Kidney capillary endothelial cell (primary cell): ENCODE measurements at regions not wholly inside any gene's neighbourhood (a gene's known extent, or its start where the extent isn't known, plus 50 kb on each side); places are given as distances from the start of the nearest gene placed in this dataset.
"Not testable (repeated sequence)": the region's sequence is repeated elsewhere in the genome, so short reads cannot be mapped to it uniquely, and the experiment has no call there.

ENCODE experiments used
- DNase-seq: peaks from one replicate; pipeline ENCODE4 v3.0.0-alpha.2; 2018; ENCODE audit warnings: low spot score

DNA sequence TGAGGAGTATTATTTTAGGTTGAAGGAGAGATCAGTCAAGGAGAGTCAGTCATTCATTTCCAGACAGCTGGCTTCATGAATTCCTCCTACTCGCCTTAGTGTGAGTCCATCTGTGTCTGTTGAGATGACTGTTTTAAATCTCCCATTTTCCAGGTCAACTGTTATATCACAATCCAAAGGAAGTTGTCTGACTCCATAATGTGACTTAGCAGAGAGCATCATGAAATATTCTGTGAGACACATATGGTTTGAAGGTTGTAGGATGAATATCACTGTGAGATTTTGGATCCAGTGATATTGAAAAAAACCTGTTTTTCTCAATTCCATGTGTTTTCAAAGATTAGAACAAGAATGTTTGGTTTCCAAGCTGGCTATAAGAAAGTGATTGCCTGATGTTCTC lies 530.2 kb upstream of the MAN1A1 start:
- DNase-seq, result no peak

DNA sequence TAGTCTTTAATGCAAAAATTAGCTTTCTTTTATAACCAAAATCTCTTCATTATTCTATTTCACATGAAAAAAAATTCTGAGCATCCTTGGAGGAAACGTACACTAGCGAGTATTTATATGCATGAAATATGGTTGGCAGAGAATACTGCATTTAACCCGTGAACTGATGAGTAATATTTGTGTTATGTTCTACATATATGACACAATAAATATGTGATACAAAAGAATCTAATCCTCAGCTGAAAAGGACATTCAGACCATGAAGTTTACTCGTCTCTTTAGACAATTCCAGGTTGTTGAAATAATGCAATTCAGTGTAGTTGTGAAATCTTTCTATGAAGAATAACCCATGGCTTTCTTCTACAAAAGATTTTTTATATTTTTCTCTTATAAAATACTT lies 524.8 kb upstream of the MAN1A1 start:
- no peak for DNase-seq

DNA sequence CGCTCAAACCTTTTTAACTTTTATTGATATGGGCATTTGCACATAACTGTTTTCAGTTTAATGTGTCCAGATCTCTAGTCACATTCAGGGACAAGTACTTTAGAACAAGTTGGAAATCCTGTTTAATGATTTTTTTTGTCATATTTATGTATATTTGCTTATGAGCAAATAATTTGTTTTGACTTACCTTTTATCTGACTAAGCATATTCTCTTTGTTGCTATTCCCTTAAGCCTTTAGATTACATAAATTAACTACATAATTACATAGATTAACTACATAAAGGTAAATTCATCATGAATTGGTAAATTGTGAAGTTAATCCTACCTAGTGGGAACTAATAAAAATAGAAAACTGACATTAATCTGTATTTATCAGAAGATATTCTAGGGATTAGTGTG lies 523.5 kb upstream of the MAN1A1 start:
- DNase-seq, result no peak

DNA sequence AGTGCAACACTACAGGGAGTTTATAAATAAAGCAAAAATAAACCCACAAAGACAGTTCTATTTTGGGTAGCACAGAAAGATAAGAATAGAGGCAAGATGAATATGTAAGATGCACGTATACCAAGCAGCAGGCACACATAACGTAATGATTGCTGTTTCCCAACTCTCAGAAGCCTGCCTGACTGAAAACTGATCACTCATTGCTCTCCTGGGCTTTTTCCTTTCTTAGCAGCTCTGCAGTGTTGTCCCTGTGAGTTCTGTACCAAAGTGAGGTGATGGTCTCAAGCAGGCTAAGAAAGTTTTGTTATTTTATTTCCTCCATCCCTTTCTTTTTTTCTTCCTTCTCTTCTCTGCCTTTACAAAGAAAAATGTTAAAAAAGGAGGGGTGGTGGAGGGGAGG lies 522.0 kb upstream of the MAN1A1 start:
- no peak for DNase-seq

DNA sequence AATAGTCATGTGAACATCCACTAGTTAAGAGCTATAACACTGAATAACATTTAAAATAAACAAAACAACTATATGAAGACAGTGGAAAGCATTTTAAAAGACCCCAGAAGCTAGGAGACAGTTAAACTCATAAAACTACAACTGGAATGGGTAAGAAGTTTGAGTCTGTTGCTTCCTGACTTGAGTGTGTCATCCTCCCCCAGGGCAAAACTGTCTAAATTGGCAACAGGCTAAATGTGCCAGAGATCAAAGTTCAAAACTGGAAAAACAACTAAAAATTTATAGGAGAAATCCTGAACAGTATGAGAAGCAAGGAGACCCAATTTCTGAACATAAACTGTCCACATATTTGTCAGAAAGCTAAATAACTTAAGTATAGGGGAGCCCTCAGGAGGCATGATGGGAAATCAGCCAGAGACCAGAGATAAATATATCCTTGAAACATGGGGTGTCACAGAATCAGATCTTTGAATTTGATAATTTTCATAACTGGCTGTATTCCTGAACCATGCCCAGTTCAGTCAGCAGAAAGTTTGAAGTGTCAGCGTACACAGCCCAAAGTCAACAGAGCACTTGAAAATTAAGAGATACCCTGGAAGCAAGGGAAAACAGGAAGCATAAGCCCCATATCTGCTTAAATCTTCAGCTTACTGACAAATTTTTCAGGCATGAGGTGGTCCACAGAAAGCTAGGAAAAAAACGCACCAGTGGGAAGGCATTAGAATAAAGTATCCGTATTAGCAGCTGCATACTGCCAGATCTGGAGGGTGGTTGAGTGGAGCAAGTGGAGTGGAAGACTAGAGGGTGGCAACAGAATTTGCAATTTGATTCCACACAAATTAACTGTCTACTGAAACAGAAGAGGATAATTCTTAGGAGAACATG lies 516.1 kb upstream of the MAN1A1 start:
- no peak for DNase-seq

DNA sequence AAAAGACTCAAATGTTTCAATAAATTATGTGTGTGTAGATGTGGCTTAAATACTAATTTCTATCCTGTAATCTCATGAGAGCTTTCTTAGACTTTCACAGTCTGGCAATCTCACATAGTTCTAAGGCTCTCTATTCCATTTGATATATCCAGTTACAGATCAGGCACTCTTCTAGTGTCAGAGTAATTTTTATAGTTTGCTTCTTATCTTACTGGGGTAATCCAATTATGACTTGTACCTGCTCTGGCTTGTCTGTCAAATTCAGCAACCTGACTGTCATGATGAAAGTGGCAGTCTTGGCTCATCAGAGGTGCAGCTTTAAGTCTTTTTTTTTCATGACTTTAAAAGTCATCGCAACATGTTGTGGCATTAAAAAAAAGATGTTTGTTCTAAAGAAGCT lies 513.2 kb upstream of the MAN1A1 start:
- no peak for DNase-seq

DNA sequence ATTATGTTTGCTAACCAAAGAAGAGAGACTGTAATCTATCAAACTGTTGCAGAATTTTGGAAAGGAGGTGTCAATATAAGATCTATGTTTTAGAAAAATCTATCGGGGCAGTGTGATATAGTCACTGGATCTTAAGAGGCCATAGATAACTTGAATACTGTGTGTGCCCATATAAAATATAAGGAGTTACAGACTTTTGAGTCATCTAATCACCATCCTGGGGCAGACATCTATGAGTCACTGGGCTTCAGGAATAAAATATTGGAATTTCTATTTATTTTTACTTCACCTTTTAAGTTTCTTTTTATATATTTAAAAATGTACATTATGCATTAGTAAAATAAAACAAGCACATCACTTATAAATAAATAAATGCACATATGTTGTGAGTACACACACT lies 509.3 kb upstream of the MAN1A1 start:
- no peak for DNase-seq

DNA sequence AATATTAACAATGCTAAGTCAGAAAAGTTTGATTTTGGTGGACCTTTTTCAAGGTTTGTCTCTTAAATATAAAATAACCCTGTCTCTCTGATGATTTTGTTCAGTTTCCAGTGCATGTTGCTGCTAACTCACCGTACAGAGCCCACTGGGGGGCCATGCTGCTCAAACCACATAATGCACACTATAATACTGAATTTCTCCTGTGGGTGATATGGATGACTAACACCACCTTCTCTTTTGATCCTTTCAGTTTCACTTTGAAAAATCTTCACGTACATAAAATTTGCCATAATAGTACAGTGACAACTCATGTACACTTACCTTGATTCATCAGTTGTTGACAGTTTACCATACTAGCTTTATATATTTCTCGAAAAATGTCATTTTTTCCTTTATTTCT lies 506.6 kb upstream of the MAN1A1 start:
- DNase-seq, result no peak

DNA sequence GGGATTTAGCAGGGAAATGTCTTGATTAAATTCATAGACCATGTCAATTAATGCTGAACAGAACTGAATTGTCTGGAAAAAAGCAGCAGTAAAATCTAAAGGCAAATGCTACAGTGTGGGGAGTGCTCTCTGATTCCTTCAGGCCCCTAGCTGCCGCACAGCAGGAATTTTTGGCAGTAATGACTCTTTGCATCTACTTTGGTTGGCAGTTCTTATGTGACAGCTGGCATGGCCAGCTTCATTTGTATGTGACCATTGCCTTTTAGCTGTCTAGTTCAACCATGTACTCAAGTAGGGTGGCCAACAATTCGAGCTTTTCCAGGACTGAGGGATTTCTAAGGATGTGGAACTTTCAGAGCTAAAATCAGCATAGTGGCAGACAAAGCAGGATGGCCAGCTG lies 499.1 kb upstream of the MAN1A1 start:
- DNase-seq, result no peak

DNA sequence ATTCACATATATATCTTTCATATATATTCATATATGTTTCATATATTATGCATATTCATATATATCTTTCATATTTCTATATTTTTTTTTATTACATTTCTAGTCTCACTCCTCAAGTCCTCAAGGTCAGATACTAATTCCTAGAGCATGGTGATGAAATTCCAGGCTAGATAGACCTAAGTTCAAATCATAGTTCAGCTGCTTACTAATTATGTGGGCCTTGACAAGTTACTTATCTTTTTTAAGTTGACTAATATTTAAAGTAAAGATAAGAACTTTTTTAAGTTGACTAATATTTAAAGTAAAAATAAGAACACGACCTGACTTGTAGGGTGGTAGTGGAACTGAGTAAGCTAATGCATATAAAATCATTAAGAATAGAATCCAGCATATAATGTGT lies 495.6 kb upstream of the MAN1A1 start:
- no peak for DNase-seq

DNA sequence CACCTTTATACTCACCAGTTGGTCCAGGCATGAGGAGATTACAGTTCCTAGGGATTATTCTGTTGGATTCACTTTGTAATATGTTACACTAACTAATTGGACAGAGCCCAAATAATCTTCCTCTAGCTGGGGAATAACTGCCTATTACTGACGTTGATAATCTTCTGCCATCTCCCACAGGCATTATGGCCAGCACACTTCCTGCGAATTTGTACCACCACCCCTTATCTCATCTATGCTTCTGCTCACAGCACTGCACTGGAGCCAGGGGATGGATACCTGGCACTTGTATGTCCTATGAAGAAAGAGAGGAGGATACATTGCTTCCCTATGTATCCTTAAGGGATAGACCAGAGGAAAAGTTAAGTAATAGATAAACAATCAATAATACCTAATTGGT lies 494.8 kb upstream of the MAN1A1 start:
- DNase-seq, result no peak

DNA sequence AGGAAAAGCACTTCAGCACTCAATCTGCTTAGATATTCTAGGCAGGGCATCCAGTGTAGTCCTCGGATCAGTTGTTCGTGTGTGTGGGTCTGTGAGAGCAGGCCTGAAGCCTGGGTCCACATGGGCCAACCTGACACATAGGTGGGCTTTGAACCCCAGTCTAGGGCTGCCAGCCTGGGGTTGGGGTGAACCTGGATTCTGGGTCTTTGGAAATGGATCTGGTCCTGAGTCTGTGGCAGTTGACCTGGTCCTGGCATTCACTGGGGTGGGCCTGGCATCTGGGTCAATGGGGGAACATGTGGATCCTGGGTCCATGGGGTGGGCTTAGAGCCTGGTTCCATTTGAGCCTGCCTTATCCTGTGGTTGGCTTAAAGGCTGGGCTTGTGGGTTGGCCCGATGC lies 492.6 kb upstream of the MAN1A1 start:
- no peak for DNase-seq

DNA sequence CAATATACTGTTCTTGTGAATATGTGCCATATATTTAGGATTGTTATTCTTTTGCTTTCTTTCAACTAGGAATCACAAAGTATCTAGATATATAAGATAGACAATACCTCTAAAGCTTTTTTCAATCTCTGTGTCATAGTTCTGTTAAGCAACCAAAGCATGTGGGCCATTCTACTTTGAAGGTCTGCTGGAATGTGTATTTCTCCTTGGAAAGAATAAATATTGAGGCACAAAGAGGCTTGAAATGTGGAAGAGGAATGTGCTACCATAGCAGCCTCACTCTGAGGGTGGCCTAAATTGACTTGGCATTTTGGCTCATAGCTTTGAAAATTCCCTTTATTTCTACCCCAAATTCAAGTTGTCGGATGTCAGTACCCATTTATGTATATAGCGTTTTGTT lies 488.5 kb upstream of the MAN1A1 start:
- no peak for DNase-seq

DNA sequence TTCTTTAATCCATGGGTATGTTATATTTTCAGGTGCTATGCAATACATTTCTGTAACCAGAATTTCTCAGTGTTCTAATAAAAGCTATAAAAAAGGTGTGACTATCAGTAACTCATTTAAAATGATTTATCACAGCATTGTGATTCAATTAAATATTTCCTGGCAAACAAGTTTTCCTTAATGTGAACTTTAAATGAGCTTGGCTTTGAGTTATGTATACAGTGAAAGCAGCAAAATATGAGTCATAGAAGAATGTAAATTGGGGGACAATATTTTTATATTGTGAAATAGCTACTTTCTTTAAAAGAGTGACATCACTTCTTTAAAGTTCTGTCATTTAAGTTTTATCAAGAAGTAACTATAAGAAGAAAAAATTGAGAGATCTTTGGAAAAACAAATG lies 484.9 kb upstream of the MAN1A1 start:
- DNase-seq, result no peak

DNA sequence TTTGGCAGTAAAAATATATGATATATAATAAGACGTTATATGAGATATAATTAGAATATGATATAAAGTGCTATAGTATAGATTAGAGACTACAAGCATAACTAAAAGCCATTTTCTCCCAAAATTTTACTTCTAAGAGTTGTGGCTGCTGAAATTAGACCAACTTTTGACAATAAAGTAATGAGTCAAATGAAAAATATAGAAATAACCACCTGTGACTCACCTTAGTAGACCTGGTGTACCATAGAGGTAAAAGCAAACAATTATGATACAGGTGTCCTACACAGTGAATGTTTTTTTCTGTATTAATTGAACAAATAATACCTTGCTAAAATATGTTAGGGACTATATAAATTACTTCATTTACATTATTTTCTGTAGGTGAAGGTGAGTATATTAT lies 482.9 kb upstream of the MAN1A1 start:
- DNase-seq, result no peak

DNA sequence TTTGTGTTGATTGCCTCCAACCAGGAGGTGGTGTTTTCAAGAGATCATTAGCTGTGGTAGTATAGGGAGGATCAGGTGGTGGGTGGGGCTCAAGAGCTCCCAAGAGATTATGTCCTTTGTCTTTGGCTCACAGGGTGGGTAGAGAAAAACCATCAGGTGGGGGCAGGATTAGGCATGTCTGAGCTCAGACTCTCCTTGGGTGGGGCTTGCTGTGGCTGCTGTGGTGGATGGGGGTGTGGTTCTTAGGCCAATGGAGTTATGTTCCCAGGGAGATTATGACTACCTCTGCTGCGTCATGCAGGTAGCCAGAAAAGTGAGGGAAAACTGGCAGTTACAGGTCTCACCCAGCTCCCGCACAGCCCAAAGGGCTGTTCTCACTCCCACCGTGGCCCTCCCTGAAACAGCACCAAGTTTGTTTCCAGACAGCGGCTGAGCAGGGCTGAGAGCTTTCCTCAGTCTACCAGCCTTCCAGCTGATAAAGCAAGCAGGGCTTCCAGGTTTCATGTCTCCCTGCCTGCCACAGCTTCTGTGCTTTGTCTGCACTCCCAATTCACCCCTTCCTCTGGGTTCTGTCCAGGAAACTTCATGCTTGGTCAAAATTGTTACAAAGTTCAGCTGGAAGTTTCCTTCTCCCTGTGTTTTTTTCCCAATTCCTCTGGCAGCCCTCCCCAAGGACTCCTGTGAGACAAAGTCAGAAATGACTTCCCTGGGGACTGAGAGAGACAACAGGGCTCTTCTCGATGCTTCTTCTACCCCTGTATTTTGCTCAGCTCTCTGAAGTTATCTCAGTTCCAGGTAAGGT lies 481.1 kb upstream of the MAN1A1 start:
- DNase-seq, result no peak

DNA sequence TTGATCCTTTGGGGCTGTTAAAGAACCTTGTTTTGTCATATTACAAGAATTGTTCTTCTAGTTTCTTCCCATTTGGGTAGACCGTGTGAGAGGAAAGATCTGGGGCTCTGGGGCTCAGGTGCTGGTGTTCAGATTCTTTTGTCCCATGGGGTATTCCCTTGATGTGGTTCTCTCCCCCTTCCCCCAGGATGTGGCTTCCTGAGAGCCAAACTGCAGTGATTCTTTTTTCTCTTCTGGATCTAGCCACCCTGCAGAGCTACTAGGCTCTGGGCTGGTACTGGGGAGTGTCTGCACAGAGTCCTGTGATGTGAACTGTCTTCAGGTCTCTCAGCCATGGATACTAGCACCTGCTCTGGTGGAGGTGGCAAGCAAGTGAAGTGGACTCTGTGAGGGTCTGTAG lies 480.5 kb upstream of the MAN1A1 start:
- DNase-seq, result no peak

DNA sequence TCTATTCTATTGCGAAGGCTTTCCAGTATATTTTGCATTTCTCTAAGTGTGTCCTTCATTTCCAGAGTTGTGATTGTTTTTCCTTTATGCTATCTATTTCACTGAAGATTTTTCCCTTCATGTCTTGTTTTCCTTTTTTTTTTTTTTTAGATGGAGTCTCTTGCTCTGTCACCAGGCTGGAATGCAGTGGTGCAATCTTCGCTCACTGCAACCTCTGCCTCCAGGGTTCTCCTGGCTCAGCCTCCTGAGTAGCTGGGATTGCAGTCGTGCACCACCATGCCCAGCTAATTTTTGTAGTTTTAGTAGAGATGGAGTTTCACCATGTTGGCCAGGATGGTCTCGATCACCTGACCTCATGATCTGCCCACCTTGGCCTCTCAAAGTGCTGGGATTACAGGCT lies 479.9 kb upstream of the MAN1A1 start:
- not testable (repeated sequence) for DNase-seq

DNA sequence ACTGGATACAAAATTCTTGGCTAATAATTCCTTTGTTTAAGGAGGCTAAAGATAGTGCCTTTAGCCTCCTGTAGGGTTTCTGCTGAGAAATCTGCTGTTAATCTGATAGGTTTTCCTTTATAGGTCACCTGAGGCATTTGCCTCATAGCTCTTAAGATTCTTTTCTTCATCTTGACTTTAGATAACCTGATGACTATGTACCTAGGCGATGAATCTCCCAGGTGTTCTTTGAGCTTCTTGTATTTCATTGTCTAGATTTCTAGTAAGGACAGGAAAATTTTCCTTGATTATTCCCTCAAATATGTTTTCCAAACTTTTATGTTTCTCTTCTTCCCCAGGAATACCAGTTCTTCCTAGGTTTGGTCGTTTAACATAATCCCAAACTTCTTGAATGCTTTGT lies 479.4 kb upstream of the MAN1A1 start:
- DNase-seq, result no peak

DNA sequence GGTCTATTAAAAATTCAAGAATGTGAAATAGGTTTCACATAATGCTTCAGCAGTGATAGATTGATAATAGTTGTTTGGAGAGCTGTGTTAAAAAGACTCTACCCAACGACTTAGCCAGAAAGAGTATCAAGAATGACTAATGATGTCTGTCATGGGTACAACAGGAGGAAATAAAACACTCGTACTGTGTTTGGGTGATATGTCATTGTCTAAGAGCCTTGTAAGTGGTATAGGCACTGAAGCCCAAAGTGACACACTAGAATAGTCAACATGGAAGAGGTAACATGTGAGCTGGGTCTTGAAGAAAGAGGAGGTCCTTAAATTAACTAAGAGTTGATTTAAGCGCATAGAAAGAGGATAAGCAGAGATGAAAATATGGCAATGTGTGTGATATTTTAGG lies 471.8 kb upstream of the MAN1A1 start:
- no peak for DNase-seq

DNA sequence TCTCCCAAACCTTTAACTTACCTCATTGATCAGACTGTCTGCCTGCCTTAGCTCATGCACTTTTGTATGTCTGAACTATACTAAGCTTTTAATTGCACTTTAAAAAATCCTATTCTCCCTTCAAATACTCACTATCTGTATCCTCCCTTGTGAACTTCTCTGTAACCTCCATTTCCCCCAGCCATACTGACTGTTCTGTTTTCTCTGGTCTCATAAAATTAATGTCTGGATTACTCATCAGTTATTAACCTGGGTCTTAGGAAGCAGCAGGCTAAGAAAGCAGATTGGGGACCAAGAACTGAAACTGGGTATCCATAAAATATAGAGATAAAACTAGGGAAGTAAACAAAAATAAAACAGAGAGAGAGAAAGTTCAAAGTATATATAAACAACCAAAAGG lies 469.3 kb upstream of the MAN1A1 start:
- DNase-seq, result no peak

DNA sequence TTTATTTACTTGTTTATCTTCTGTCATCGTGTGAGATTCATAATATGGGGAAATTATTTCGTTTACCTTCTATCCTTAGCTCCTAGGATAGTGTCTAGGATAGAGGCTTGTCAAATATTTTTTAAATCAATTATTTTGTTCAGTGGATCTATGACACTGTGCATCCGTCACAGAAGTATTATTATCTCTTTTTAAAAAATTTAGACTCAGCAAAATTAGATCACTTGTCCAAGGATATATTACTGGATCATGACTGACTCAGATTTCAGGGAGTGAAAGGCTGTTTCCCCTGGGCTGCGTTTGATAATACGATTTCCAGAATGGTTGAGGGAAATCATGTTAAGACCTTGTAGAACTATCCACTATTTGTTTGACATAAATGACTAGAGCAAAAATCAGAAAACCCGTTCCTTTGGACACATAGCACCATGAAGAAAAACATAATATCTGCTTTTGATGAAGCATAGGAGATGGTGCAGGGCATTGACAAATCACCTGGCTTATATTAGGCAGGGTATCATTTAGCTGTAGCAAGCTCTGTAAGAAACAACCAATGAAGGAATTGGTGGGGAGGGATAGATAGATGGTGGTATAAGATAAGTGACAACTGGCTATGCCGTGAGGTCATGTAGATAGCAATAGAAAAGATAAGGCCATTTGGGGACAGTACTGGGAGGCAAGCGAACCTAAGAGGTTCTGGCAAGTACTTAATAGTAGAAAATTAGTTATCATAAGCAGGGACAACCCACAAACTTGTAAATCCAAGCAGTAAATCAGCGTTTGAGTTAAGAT lies 465.2 kb upstream of the MAN1A1 start:
- DNase-seq, result no peak

DNA sequence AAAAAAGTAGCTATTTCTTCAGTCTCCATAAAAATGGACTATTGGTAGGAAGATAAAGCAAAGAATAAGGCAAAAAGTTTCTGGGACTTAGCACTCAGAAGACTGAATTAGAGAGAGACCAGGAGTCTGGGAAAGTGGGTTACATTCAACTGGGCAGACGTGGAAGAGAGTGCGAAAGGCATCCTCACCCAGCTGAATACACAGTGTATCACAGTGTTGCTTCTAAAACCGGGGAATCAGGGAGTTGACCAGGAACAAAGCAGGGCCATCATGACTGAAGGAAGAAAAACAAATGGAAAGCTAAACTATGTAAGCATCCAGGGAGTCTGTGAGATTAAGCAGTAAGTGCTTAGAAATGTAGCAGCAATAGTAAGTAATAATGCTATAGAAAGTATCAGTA lies 452.9 kb upstream of the MAN1A1 start:
- no peak for DNase-seq
